Activated T-cell treated with anti-CD3 and anti-CD28 coated beads for 24 hours (primary cell): ENCODE measurements at regions not wholly inside any gene's neighbourhood (a gene's known extent, or its start where the extent isn't known, plus 50 kb on each side); places are given as distances from the start of the nearest gene placed in this dataset.
A peak's percentile ranks its signal among the peaks of the same experiment; 100 is the strongest.
"Not testable (repeated sequence)": the region's sequence is repeated elsewhere in the genome, so short reads cannot be mapped to it uniquely, and the experiment has no call there.

Source experiments
- DNase-seq: peaks from one replicate; pipeline ENCODE4 v3.0.0-alpha.2; 2020; ENCODE audit warnings: low read depth

DNA sequence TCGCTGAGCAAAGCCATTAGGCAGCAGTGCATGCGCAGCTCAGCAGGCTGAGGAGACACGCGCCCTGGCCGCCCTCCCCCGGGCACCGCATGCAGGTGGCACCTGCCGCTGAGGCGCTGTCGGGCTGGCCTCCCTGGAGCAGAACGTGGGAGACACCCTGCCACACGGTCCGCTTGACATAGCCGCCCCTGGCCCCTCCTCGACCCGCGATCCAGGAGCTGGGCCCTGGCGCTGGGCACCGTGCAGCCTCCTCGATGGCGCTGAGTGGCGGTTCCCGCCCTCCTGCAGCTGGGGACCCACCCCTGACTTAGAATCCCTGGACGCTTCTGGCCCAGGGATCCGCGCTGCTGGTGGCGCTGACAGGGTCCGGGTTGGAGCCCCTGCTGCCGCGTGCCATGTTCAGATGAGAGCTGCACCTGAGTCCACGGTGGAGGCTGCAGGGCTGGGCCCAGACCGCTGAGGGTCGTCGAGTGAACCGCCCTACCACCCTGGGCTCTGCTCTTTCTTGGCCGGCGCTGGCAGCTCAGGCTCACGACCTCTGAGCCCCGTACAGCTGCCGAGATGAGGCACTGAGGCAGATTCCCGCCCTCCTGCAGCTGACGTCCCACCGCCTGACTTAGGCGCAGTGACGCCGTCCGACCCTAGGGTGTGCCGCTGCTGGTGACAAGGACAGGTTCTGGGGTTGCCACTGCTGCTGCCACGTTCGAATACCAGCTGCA is 116.8 kb downstream of the OR13A1 start:
- DNase-seq = no peak

DNA sequence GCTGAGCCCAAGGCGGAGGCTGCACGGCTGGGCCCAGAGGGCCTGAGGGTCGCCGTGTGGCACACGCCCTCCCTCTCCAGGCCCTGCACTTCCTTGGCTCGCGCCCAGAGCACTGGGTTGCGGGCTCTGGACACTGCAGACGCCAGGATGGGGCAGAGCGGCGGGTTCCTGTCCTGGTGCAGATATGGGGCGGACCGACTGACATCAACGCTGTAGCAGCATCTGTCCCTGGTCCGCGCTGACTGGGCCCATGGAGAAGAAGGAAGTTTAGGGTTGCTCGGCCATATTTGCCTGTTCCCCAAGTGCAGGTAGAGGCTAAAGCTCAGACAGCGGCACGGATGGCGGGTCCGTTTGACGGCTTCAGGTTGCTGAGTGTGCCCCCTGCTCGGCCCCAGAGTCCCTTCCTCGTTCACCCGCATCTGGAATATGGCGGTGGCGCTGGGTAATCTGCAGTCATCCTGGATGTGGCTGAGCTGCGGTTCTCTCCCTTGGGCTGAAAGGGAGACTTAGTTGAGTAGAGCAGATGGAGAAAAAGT is 116.1 kb downstream of the OR13A1 start:
- DNase-seq = no peak

DNA sequence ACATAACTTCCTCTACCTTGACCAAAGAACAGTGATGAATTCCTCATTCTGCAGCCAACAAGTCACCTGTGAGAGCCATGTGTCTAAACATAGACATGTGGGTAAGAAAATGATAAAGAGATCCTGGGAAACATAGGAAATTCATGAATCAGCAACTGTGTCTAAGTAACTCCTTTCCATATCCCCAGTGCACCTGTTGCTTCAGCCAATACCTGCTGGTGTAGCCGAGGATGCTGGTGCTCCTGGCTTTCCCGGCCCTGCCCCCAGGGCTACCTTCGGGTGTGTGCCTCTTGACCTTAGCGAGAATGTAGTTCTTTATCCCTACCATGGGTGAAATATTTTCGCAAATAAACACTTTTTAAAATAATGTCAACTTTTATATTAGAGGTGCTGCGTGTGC is 114.1 kb downstream of the OR13A1 start:
- DNase-seq = no peak

DNA sequence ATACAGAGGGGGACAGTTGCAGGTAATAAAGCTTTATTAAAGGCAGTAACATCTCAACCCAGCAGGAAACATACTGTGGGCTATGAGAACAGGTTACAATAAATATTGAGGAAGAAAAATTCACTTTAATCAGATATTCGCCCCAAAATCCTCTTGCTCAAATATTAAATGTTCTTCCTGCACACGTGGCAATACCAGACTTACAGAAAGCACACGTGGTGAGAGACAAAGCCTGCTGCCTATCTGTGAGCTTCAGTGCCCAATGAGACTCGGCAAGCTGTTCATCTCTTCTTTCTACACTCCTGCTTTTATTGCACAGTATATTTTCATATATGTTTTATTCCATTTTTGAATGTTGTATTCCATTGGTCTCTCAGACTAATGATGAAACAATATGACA is 113.2 kb downstream of the OR13A1 start:
- no peak for DNase-seq

DNA sequence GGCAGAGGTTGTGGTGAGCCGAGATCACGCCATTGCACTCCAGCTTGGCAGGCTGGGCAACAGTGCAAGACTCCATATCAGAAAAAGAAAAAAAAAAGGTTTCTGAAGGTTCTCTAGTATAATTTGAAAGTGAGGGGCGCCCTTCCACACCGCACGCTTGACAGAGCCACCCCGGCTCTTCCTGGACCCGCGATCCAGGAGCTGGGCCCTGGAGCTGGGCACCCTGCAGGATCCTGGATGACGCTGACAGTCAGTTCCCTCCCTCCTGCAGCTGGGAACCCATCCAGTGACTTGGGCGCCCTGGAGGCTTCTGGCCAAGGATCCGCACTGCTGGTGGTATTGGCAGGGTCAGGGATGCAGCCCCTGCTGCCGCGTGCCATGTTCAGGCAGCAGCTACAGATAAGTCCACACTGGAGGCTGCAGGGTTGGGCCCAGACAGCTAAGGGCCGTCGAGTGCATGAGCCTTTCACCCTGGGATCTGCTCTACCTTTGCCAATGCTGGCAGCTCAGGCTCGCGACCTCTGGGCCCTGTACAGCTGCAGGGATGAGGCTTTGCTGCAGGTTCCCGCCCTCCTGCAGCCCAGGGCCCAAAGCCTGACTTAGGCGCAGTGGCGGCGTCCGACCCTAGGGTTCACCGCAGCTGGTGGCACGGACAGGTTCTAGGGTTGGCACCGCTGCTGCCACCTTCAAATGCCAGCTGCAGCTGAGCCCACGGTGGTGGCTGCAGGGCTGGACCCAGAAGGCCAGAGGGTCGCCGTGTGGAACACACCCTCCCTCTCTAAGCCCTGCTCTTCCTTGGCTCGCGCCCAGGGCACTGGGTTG is 110.2 kb downstream of the OR13A1 start:
- DNase-seq = no peak

DNA sequence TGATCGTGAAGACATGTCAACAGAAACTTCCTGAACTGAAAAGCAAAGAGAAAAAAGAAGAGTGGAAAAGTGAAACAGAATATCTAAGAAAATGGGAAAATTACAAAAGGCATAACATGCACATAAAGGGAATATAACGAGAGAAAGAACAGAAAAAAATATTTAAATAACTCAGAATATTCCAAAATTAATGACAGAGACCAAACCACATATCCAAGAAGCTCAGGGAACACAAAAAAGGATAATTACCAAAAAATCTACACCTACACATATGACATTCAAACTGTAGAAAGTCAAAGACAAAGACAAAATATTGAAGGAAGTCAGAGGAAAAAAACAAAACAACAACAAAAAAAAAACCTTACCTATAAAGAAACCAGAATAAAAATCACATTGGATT is 105.5 kb downstream of the OR13A1 start:
- DNase-seq = no peak

DNA sequence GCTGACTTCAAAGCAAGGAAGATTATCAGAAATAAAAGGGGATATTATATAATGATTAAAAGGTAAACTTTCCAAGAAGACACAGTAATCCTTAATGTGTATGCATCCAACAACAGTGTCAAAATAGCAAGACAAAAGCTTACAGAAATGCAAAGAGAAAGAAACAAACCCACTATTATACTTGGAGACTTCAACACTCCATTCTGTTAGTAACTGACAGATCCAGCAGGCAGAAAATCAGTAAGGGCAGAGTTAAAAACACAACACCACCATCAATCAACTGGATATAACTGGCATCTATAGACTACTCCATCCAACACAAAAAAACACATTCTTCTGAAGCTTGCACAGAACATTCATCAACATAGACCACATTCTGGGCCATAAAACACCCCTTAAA is 103.8 kb downstream of the OR13A1 start:
- no peak for DNase-seq

DNA sequence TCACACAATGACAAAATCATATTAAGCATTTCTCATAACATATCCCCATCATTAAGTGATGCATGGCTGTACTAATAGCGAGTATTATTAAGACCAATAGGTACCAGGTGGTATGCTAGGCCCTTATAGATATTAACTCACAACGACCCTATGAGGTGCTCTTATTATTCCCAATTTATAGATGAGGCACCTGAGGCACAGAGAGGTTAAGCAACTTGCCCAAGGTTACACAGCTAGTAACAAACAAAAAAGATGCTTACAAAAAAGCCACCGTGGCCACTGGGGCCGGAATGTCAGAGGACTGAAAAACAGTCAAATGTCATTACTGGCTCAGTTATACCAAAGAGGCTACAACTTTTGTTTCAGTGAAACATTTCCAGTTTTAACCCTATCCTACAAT is 96.0 kb downstream of the OR13A1 start:
- no peak for DNase-seq

DNA sequence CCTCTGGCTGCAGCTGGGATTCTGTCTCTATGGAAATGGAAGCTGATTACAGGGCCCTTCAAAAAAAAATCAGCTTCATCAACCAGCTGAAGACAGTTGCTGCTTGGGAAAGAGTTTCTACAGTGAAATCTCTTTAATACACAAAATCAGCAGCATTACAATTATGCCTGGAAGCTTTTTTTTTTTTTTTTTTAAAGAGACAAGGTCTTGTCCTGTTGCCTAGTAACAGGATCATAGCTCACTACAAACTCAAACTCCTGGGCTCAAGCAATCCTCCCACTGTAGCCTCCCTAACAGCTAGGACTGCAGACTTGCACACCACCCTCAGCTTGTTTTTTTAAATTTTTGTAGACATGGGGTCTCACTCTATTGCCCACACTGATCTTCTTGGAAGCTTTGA is 94.5 kb downstream of the OR13A1 start:
- no peak for DNase-seq

DNA sequence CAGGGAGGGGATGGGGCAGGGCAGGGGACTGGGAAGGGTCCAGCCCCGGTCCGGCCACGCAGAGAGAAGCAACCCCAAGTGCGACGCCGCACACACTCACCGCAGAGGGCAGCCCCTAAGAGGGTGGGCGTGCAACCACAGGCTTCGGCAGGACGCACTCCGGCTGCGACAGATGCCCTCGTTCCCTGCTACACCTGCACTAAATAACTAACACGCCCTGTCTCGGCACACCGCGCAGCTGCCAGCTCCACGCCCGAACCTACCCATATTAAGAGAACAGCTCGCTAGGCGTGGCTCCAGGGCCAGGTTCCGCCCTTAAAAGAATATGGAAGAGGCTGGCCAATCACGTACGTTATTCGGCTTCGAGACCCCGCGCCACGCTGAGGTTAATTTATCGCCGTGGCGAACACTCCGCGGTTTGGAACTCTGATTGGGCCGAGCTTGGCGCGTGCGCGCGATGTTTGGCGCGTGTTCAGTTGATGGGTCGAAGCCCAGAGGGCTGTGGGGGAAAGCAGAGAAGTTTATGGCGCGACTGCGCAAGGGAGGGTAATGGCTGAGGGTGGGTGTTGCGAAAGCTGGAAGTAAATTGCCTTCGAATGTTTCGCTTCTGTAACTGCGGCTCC is 91.1 kb downstream of the OR13A1 start:
- DNase-seq = no peak

DNA sequence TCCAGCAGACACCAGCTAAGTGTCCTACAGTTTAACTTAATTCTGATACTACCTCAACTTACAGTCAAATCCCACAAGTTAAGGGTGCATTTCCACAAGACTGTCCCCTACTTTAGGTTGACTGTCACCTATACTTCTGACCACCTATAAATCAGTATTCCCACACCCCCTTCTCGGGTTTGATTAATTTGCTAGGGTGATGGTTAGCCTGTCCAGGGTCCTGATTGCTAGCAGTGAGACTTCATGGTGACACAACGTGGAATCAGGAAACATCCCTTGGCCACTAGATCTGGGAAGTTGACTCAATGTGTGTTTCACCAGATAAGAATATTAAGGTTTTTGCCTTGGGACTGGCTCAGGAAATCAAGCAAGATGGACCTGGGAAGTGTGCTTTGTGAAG is 88.4 kb downstream of the OR13A1 start:
- DNase-seq = no peak

DNA sequence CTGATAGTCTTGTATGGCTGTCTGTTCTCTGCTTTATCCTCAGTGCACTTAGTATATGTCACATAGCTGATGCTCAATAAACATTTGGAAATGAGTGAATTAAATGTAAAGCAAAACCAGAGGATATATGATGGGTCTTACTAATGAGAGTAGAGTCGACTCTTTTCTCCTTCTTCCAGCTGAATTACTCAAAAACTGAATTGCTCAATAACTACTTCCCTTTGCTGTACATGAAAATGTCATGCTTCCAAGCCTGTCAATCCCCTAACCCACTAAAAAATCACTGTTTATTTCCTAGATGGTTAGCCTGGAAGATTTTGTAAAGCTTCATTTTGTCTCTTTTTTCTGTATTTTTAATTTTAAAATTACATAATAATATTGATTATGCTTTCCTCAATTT is 88.0 kb downstream of the OR13A1 start:
- no peak for DNase-seq

DNA sequence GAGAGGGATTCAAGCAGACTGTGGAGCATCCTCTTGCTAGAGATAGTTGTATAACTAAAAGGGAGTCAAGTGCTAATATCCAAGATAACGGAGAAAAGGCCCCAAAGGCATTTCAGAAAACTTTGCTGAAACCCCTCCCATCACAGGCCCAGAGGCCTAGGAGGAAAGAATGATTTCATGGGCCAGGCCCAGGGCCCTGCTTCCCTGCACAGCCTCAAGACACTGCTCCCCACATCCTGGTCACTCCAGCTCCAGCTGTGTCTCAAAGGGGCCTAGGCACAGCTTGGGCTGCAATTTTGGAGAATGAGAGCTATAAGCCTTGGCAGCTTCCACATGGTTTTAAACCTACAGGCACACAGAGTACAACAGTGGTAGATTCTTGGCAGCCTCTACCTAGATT is 85.6 kb downstream of the OR13A1 start:
- no peak for DNase-seq

DNA sequence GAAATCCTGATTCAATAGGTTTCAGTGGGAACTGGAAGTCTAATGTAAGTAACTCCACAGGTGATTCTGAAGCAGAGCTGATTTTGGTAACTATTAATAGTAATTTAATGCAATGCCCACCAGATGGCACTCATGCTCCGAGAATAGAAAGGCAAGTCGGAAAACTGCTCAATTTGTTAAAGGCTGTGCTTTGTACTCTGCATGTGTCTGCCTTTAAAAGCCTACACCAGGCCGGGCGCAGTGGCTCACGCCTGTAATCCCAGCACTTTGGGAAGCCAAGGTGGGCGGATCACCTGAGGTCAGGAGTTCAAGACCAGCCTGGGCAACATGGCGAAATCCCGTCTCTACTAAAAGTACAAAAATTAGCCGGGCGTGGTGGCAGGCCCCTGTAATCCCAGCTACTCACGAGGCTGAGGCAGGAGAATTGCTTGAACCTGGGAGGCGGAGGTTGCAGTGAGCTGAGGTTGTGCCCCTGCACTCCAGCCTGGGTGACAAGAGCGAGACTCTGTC is 80.1 kb downstream of the OR13A1 start:
- peak; percentile 44 for DNase-seq

DNA sequence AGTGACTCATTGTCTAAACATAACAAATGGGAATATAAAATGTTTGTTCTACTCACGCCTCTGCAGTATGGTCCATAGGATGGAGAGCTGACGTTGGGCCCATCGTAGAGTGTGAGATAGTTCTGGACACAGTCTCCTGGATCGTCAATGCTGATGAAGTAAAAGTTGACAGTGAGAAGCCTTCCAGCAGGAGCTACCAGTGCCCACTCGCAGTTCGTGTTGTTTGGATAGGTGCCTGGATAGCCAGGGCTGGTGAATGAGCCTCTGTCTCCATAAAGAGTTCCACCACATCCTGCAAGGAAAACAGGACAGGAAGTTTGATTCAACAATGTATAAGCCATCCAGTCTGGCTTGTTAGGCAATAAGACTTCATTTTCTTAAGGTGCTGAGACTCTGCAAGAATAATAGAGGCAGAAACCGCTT is 79.6 kb downstream of the OR13A1 start:
- DNase-seq = no peak

DNA sequence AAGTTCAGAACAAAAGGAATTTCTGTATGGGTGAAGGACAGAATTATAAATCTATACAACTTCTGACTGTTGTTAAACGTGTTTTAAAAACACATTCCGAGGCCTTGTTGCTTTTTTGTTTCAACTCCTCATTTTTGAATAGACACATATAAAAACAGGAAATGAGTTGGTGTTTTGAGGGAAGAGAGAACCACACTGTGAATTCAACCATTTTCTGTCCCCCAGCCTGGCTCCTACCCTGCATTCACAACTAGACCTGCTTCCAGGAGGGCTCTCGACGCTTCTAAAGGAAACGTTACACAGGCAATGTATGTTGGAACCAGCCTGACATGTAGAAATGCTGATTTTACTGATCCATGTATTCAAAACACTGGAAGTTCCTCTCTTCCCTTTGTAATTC is 76.5 kb downstream of the OR13A1 start:
- DNase-seq = no peak

DNA sequence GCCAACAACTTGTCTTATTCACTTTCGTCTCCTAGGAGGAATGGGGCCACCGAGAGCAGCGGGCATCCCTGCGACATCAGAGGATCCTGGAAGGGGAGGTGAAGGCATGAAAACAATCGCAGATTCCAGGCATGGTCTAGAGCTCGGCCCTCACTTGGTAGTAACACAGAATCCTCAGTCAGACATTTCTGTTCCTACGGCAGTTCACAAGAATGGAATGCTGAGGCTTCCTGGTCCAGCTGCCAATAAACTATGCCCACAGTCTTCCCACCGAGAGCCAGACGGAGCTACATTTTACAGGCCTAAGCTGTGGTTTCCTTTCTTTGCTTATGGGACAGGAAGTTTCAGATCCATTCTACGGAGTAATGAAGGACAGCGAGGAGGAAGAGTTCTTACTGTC is 75.8 kb downstream of the OR13A1 start:
- DNase-seq = no peak

DNA sequence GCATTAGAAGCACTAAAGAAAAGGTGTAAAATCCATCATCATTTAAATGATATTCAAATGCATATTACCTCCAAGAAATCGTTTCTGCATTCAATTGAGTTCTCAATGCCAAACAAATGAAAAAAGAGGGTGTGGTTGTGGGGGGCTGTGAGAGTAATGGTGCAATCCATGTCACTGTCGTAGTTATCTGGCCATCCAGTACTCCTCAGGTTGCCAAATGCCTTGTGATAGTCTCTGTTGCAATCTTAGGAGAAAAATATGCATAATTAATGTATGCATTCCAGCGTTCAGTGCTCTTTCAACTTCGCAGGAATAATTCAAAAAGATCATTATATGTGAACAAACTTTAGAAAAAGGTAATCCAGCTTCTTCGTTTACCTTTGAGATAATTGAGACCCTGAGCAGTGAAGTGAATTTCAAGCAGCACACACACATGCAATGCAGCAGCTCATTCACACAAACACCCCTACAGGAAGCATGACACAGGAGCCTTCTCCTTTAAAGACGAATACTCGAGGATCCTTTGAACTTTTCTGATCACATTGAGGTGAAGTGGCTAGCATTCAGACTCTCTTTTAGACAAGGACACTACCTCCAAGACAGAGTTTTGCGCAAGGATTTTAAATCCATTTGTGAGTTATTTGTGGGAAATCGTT is 73.4 kb downstream of the OR13A1 start:
- DNase-seq = no peak

DNA sequence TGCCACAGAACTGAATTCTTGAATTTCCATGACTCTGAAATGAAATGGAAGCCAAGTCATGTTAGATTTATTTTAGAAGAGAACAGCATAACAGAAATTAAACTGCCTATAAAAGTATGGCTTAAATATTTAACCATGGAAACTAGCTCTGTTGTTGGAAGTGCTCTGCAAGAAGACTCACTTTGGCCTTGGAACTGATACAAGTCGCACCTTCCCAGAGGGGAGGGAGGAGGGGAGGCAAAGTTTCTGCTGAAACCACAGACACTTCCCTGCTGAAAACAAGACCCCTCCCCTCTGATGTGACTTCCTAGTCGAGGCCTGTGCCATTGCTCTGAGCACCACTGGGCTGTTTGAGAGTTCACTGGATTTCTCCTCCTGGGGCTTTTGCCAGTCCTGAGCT is 72.1 kb downstream of the OR13A1 start:
- no peak for DNase-seq

DNA sequence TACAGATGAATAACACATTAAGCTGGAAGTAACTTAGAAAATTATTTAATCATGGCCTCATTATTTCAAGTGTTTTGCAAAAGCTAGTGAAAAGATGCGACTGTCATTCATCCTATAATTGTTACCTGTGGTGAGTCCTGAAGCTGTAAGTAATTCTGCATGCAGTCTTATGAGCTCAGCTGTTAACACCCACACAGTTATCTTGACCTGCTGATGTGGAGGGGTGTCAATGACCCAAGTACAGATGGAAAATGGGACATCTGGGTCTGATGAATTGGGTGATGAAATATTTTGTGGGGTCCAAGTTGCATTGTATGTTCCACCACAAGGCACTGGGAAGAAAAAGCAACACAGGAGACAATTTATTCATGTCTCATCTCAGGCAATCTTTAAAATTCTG is 68.9 kb downstream of the OR13A1 start:
- DNase-seq = no peak

DNA sequence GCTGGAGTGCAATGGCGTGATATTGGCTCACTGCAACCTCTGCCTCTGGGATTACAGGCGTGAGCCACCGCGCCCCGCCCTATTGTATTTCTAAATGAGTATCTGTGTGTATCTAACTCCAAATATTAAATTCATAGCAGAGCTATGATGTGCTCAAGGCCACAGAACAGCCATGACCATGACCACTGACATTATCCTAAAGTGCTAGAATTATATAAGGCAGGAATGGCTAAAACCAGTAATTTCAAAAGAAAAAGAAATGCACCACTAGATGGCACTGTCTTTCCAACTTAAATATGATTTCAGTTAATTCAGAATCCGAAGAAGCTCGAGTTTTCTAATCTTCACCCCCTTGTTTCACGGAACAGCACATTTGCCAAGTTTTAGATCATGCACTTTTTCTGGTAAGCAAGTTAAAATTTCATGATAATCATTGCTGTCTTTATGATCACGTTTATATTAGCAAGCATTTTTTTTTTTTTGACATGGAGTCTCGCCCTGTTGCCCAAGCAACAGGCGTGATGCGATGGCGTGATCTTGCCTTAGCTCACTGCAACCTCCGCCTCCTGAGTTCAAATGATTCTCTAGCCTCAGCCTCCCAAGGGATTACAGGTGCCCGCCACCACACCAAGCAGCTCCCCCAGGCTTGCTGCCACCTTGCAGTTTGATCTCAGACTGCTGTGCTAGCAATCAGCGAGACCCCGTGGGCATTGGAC is 65.3 kb downstream of the OR13A1 start:
- no peak for DNase-seq

DNA sequence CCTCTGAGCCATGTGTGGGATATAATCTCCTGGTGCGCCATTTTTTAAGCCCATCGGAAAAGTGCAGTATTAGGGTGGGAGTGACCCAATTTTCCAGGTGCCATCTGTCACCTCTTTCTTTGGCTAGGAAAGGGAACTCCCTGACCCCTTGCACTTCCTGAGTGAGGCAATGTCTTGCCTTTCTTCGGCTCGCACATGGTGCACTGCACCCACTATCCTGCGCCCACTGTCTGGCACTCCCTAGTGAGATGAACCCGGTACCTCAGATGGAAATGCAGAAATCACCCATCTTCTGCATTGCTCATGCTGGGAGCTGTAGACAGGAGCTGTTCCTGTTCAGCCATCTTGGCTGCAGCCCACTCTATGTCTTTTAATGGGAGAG is 64.7 kb downstream of the OR13A1 start:
- not testable (repeated sequence) for DNase-seq
